Activated CD4-positive, alpha-beta T cell treated with anti-CD3 and anti-CD28 coated beads for 48 hours (primary cell): ENCODE measurements at regions not wholly inside any gene's neighbourhood (a gene's known extent, or its start where the extent isn't known, plus 50 kb on each side); places are given as distances from the start of the nearest gene placed in this dataset.
"Not testable (repeated sequence)": the region's sequence is repeated elsewhere in the genome, so short reads cannot be mapped to it uniquely, and the experiment has no call there.

Source experiments
- DNase-seq: peaks from one replicate; pipeline ENCODE4 v3.0.0-alpha.2; 2020

DNA sequence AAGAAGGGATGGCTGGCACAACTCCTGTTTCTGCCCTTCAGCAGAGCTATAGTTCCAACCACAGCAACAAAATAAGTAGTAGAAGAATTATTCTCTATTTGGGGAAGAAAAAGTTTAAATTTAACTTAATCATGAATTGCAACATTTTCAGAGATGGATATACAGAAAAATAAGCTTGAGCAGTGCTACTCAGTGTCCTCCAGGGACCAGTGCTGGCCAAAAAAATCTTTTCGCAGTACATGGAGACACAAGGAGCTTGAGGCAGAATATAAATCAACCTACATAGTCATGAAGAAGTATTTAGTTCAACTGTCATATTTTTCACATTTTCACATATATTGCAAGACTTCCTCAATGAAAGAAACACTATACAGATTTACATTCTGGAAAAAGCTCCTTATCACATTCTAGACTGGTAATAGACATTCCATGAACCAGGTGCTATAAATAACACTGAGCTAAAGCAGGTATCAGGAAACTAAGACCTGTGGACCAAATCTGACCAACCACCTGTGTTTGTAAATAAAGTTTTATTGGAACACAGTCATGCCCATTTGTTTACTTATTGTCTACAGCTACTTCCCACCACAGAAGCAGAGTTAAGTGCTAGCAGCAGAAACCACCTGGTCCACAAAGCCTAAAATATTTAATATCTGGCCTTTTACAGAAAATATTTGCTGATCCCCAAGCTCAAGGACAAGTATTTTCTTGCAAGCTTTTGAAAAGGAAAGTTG lies 101.9 kb downstream of the RGS21 start:
- no peak for DNase-seq

DNA sequence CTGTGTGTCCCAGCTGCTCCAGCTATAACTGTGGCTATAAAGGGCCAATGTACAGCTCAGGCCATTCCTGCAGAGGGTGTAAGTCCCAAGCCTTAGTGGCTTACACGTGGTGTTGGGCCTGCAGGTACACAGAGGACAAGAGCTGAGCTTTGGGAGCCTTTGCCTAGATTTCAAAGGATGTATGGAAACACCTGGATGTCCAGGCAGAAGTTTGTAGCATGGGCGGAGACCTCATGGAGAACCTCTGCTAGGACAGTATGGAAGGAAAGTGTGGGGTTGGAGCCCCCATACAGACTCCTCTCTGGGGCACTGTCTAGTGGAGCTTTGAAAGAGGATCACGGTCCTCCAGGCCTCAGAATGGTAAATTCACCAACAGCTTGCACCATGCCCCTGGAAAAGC lies 113.9 kb downstream of the RGS21 start:
- no peak for DNase-seq

- no peak for DNase-seq
These were observed 118.9 kb downstream of the RGS21 start for GRCh38 chr1:192435704-192436103.

DNA sequence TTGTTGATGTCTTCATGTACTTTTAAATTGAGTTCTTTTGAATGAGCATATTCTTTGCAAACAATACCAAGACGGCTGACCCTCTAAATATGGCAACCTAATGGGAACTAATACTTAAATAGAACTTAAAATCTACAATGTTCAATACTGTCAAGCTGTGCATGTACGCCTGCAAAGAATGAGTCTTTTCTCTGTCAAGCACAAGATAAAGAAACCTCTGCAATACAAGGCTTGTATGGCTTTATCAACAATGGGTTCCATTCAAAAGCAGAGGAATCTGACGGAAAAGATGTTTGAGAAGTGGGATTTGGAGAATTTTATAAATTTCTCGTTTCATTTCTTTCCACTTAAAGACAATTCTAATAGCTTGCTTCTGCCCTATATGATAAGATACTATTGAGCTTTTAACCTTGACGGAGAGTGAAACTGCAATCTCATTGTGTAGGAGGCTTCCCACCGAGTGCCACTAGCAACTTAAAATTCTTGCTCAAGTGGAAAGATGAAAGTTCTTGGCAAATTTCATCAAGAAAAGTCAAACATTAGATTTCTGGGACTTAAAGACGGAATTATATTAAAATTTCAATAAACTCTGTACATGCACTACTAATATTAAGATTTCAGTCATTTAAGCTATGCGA lies 119.8 kb downstream of the RGS21 start:
- no peak for DNase-seq

DNA sequence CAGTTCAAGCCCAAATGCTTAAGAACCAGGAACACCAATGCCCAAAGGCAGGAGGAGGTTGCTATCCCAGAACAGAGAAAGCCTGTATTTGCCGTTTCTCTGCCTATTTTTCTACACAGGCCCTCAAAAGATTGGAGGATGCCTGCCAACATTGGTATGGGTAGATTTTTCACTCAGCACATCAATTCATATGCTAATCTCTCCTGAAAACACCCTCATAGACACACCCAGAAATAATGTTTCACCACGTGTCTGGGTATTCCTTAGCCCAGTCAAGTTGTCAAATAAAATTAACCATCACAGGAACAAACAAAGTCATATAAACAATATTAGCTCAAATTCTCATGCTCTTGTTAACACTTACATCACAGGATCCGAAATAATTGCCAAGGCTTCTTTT lies 121.9 kb downstream of the RGS21 start:
- DNase-seq, result no peak

DNA sequence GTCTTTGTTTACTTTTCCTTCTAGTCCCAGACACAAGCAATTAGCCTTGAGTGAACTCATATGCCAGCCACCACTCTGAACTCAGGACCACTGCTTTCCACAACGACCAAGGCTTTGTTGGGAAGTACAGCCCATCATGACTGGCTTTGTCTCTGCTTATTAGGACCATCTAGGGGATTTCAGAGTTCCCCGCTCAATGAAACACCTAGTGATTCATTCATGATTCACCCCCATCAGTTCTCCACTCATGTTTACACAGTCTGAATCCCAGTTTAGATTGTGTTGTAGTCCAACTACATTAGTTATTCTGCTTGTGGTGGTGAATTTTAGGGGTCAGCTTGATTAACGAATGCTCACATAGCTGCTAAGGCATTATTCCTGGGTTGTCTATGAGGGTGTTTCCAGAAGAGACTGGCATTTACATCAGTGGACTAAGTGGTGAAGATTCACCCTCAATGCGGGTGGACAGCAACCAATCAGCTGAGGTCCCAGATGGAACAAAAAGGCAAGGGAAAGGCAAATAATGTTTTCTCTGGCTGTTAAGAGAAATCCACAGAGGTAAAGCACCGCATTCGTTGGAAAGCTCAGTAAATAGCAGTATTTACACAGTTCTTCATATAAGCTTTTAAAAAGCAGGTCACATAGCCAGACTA lies 122.7 kb downstream of the RGS21 start:
- no peak for DNase-seq

GRCh38 chr1:192441492-192441891 lies 124.7 kb downstream of the RGS21 start:
- DNase-seq, result no peak

DNA sequence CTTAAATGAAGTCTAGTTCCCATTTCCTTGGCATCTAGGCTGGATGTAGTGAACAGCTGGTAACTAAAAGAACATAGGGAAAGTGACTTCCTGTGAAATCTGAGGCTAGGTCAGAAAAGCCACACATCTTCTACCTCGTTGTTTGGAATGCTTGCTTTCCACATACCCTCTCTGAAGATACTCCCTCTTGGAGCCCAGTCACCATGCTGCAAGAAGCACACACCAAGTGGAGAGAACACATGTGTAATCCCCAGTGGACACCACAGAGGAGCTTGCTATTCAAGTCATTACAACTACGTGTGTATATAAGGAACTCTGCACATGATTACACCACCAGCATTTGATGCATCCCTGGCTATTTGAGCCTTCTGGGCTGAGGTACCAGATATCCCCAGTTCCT lies 125.9 kb downstream of the RGS21 start:
- DNase-seq, result no peak

- DNase-seq, result no peak
These were observed 126.8 kb downstream of the RGS21 start for GRCh38 chr1:192443616-192444015.

GRCh38 chr1:192445241-192445640 lies 128.4 kb downstream of the RGS21 start:
- DNase-seq, result no peak

- peak; percentile 66 for DNase-seq
These were observed 129.2 kb downstream of the RGS21 start for GRCh38 chr1:192445839-192446489.

GRCh38 chr1:192448026-192448578 lies 127.5 kb upstream of the RGS1 start:
- no peak for DNase-seq

DNA sequence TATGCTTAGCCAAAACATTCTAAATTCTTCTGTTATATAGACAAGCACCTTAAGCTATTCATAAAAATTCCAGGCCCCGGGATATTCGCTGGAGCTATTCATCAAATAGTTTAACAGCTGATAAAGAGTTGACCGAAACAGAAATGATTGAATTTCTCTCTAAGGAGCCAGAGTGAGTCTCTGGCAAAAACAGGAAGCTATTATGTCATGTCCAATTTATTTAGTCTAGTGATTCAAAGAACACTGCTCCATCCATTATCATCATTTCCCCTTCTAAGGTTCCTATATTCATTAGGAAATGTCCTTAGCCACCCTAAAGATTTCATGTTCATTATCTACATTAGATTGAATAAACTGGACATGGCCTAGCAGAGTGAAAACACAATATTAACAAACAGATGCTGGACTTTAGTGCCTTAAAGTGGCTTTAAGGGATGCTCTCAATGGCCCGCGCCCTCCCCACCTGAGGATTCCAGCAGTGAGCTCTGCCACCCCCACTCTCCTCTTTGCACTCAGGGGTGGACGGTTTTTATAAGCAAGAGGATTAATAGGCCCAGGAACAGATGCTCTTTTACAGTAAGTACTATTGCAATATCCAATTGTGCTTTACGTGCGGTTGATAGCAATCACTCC lies 122.1 kb upstream of the RGS1 start:
- no peak for DNase-seq

- no peak for DNase-seq
These were observed 116.1 kb upstream of the RGS1 start for GRCh38 chr1:192459467-192459866.

DNA sequence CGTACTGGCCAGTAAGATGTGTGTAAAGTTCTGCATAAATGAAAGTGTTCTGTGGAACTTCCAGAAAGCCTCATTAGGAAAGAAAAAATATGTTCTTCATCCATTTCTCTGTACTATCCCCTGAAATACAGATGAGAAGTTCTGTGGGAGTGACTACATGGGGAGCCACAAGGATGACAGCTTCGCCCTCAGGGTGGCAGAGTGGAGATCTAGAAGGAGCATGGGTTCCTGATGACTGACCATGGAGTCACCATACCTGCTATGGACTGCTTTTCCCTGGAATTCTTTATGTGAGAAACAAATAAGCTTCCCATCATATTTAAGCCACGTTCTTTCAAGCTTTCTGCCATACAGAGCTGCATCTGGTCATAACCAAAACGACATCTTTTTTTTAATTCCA lies 113.9 kb upstream of the RGS1 start:
- DNase-seq, result no peak

GRCh38 chr1:192462616-192463015 lies 113.0 kb upstream of the RGS1 start:
- no peak for DNase-seq

DNA sequence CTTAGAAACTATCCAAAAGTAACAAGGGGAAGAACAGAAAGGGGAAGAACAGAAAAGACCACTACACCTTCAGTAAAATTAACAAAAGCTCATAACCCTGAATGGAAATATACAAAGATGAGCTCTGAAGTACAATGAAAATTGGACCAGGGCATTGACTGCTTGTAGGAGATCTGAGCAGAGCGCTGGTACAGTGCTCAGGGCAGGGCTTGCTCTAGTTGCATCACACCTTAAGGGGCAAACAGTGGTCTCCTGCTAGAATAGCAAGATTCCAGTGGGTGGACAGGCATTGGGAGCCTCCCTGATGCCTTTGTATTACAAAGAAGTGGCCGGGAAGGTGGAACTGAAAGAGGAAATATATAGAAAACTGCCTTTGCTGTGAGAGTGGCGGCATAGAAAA lies 111.9 kb upstream of the RGS1 start:
- DNase-seq, result no peak

GRCh38 chr1:192465221-192465620 lies 110.4 kb upstream of the RGS1 start:
- DNase-seq, result not testable (repeated sequence)

- no peak for DNase-seq
These were observed 101.4 kb upstream of the RGS1 start for GRCh38 chr1:192474080-192474683.

GRCh38 chr1:192475329-192475728 lies 100.2 kb upstream of the RGS1 start:
- no peak for DNase-seq

GRCh38 chr1:192475970-192476369 lies 99.6 kb upstream of the RGS1 start:
- no peak for DNase-seq

- peak; percentile 11 for DNase-seq
These were observed 98.7 kb upstream of the RGS1 start for GRCh38 chr1:192476802-192477298.
